ENCODE measurements at regions not wholly inside any gene's neighbourhood (a gene's known extent, or its start where the extent isn't known, plus 50 kb on each side); places are given as distances from the start of the nearest gene placed in this dataset.

- DNase-seq: no peak
Measured at GRCh38 chr5:105430516-105430915, 1867.9 kb upstream of the NUDT12 start.

DNA sequence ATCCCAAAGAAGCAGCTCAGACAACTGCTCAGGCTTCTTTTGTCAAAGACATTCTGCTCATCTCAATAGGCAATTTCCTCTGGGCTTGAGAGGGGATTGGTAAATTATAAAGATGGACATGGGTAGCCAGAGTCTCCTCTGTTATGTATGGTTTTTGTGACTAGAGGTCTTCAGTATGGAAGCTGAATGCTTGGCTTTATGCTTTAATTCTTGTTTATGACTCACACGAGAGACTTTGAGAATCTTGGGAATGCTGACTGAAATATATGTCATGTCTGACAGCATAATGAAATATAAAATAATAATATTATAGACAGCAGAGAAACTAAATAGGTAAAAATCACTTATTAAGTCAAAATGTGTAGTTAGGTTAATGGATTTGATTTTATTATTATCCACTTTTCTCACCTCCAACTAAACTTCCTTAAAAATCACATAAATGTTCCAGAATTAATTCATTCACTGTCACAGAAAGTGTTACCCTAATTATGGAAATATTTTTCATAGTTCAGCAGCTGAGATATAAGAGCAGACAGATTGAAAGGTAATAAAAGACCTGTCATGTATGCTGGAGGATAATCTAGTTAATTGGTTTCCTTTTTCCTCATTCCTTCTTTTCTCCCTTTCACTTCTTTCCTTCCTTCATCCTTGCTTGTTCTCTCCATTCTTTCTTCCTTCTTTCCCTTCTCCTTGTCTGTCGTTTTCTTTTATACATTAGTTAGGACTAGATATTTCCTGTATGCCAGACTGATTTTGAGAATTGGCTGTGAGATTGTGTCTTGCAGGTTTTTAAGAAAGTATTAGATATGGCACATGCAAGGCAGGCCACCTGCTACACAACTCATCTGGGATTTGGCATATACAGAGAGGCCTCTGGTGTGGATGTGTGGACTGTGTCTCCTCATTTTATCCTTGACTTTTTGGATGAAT lies 1866.1 kb upstream of the NUDT12 start:
- no peak for DNase-seq

DNA sequence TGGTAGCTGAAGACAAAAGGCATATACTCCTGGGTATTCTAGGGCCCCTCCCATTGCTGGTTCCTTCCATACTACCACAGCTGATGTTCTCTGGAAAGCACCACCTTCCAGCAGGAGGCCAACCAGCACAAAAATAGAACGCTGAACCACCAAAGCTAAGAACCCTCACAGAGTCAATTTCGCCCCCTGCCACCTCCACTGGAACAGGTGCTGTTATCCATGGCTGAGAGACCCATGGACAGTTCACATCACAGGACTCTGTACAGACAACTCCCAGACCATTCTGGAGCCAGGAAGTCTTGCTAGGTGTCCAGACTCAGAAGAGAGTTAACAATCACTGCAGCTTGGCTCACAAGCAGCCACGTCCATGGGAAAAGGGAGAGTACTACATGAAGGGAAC lies 1851.5 kb upstream of the NUDT12 start:
- DNase-seq: no peak

DNA sequence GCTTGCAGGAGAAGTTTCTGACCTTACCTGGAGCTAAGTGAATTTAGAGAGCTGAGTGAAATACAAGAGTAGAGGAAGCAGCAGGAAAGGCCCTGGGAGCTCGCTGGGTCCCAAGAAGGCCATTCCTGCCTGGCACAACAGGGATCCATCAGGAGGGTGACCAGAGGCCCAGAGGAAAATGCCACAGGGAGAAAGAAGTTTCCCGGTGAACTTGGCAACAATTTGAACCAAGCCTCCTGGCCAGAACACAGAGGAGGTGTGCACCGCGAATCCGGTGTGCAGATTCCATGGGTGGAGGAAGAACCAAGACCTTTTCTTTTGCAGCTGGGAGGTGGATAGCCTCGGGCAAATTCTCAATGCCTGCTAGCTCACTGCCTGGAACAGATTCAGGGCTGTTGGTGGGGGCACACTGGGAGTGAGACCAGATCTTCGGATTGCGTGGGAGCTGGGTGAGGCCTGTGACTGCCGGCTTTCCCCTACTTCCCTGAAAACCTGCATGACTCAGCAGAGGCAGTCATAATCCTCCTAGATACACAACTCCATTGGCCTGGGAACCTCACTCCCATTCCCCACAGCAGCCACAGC lies 1850.9 kb upstream of the NUDT12 start:
- DNase-seq: no peak

DNA sequence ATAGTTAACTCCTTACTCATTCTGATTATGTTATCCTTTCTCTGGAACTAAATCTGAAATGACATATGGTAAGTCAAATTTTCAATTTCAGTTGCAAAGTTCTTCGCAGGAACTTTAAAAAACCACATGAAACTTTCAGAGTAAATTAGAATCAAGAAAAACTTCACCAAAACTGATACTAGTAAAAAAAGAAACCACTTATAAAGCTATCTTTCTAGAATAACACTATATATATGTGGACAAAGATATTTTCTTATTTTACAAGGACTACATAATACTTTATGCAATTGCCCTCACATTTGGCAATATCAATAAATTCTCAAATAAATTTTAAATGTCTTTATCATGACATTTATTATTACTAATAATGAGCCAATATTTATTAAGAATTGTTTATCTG lies 1847.1 kb upstream of the NUDT12 start:
- DNase-seq: no peak

GRCh38 chr5:105407200-105407599 lies 1844.6 kb upstream of the NUDT12 start:
- DNase-seq: no peak

- DNase-seq: no peak
Measured at GRCh38 chr5:105397749-105398148, 1835.2 kb upstream of the NUDT12 start.

DNA sequence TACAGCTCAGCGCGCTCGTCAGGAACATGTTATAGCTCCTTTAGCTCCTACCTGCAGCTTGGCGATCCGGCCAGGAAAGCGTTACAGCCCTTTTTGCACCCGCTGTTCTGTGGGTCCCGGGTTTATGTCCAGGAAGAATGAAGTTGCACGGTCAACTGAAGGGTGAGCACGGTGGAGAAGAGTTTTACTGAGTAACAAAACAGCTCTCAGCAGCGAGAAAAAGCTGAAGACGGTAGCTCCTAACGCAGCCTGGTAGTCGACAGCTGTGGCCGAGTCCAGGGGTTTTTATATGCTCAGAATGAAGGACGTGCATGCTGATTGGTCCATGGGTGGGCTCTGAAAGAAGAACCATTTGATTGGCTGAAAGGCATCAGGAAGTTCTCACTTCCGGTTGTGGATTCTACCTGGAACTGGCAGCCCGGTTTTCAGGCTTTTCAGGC lies 1830.1 kb upstream of the NUDT12 start:
- no peak for DNase-seq

GRCh38 chr5:105392122-105392709 lies 1829.6 kb upstream of the NUDT12 start:
- DNase-seq: no peak

GRCh38 chr5:105380126-105380525 lies 1817.5 kb upstream of the NUDT12 start:
- DNase-seq: no peak

- DNase-seq: no peak
Measured at GRCh38 chr5:105371169-105371568, 1808.6 kb upstream of the NUDT12 start.

GRCh38 chr5:105350486-105351140 lies 1788.0 kb upstream of the NUDT12 start:
- no peak for DNase-seq

DNA sequence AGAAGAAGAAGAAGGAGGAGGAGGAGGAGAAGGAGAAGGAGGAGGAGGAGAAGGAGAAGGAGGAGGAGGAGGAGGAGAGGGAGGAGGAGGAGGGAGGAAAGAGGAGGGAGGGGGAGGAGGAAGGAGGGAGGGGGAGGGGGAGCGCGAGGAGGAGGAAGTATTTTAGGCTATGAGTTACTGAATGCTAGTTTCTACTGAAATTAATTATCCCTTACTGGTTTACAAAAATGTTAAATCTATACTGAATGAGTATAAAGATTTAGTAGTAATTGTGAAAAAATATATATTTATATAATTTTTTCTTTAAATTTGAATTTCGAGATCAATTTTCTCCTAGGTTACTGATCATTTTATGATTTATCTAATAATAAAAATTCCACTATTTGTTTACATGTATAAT lies 1769.0 kb upstream of the NUDT12 start:
- DNase-seq: no peak

- DNase-seq: no peak
Measured at GRCh38 chr5:105330185-105330584, 1767.6 kb upstream of the NUDT12 start.

DNA sequence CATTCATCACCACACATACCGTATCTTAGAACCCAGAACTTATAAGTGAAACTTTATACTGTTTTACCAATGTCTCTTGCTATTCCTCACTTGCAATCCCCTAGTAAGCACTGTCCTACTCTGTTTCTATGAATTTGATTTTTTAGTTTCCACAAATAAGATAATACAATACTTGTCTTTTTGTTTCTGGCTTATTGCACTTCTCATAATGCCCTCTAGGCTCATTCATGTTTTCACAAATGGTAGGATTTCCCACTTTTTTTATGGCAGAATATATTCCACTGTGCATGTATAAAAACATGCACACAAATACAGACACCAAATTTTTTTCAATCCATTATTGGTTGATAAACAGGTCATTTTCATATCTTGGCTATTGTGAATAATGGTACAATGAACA lies 1742.3 kb upstream of the NUDT12 start:
- DNase-seq: no peak

DNA sequence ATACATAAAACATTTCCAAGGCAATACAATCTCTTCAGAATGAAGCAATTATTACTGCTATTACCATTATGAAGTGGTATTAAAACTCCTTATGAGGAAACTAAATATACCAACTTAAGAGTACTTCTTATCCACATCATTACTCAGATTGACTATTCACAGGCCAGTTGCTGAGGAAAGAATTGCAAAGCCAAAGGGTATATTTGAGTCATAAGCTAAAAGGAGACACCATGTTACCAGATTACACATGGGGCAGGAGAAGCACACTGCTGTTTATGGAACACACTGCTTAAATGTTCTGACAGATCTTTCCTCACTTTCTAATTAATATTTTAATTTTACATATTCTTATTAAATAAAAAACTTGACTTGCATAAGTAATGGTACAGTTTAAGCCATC lies 1726.4 kb upstream of the NUDT12 start:
- no peak for DNase-seq

- DNase-seq: no peak
Measured at GRCh38 chr5:105283134-105283533, 1720.5 kb upstream of the NUDT12 start.

GRCh38 chr5:105274079-105274478 lies 1711.5 kb upstream of the NUDT12 start:
- DNase-seq: no peak

DNA sequence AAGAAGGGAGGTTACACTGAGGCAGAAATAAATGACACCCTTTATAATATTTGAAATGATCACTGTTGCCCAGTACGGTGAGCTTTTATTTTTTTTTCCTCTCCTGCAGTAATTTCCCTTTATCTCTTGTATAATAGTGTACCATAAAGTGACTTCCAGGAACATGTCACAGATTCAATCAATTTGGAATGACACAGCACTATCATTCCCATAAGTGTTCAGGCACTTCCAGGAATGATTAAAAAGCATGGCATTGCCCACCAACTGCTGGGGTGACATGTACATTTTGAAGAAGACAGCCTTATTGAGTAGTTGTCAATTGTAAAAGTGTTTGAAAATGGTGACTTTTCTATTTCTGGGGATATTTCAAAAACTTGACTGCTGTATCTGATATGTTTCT lies 1700.9 kb upstream of the NUDT12 start:
- DNase-seq: no peak

DNA sequence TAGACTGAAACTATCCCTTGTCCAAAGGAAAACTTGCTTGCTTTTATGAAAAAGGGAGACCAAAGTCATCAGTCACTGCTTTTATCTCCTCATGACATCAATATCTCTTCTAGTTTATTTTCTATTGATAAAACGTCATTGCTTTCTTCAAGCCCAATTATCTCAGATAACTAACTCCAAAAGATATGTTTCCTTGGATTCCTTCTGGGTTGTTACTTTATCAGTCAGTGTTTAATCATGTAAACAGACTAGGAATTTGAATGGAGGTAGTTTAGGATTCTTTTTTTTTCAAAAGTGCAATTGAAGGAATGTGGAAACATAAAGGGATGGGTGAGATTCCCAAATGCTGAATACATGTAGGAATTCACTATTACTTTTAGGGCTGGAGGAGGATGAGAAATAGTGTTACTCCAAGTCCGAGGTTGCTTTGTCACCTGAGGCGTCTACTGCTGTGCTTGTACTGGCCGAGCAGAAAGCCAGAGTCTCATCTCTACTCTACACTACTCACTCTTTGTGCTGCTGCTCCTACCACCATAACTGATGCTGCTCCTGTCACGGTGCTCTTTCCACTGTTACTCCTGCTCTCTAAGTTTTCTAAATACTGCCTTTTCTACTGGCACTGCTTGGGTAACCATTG lies 1697.1 kb upstream of the NUDT12 start:
- DNase-seq: no peak

- no peak for DNase-seq
Measured at GRCh38 chr5:105238561-105238960, 1676.0 kb upstream of the NUDT12 start.

GRCh38 chr5:105230516-105231157 lies 1668.0 kb upstream of the NUDT12 start:
- no peak for DNase-seq

DNA sequence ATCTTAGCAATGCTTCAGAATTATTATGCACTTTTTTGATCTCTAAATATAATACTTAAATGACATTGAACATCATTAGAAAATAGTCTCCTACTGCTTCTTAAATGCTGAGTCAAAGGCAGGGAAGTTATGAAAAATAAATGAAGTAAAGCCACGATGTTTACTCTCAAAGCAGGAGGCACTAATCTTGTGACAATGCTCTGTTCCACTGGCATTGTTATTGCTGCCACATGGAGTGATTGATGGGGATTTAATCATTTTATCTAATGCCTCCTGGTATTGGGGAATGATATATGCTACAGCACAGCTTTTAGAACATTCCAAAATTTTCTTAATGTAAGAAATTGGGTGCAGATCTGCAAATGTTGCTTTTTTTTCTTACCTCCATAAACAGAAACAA lies 1655.4 kb upstream of the NUDT12 start:
- no peak for DNase-seq
